ENCODE measurements at regions not wholly inside any gene's neighbourhood (a gene's known extent, or its start where the extent isn't known, plus 50 kb on each side); places are given as distances from the start of the nearest gene placed in this dataset.

- no peaks in the 10 kb centered on the region for H3K4me1 ChIP-seq (ENCODE audit: insufficient read depth, low read length)
- no peaks in the 10 kb centered on the region for H3K9me3 ChIP-seq (ENCODE audit: low read length)
- DNase-seq (ENCODE audit: low spot score) (no peak), ATAC-seq (no peak), FAIRE-seq (no peak)
- CTCF ChIA-PET (ENCODE audit: low intra/inter-chr PET ratio, low total read pairs), result no interaction called here
- TF ChIP-seq PLSCR1 (CRISPR knock-in tag; IDR thresholded peaks at IDR 0.05; ENCODE audit: borderline replicate concordance) (no peak), ZNF512B (CRISPR knock-in tag; IDR thresholded peaks at IDR 0.05; ENCODE audit: borderline replicate concordance) (no peak), ZFY (CRISPR knock-in tag; IDR thresholded peaks at IDR 0.05) (no peak), PRDM4 (CRISPR knock-in tag; IDR thresholded peaks at IDR 0.05; ENCODE audit: borderline replicate concordance) (no peak), ZNF18 (CRISPR knock-in tag; IDR thresholded peaks at IDR 0.05; ENCODE audit: insufficient replicate concordance) (no peak), ZNF7 (CRISPR knock-in tag; IDR thresholded peaks at IDR 0.05) (no peak), MXI1 (IDR thresholded peaks at IDR 0.05; ENCODE audit: borderline replicate concordance, low read depth, low read length) (no peak), KAT8 (CRISPR knock-in tag; IDR thresholded peaks at IDR 0.05) (no peak), FOXO4 (CRISPR knock-in tag; conservative IDR thresholded peaks at IDR 0.05) (no peak), SIN3B (IDR thresholded peaks at IDR 0.05; ENCODE audit: low read length) (no peak), DR1 (CRISPR knock-in tag; IDR thresholded peaks at IDR 0.05) (no peak), CSRNP1 (CRISPR knock-in tag; IDR thresholded peaks at IDR 0.05) (no peak), ZNF614 (CRISPR knock-in tag; IDR thresholded peaks at IDR 0.05; ENCODE audit: borderline replicate concordance) (no peak)
- H3K27ac ChIP-seq (ENCODE audit: extremely low read length, insufficient read depth, low read length), result no peak overlapping the region
- no peak overlapping the region for H3K9ac ChIP-seq (ENCODE audit: insufficient read depth, low read depth, low read length)
- WGBS (ENCODE audit: low lambda C conversion rate), result 0% methylated on average over 2 of the region's 2 CpGs
- H3K36me3 ChIP-seq (replicated peaks in 1 of 2; ENCODE audit: control insufficient read depth in 1 of 2, insufficient read depth in 2 of 2, low read length in 2 of 2), result no peaks in the 10 kb centered on the region
- H2AFZ ChIP-seq (ENCODE audit: low read length), result no peak overlapping the region
- no peak overlapping the region for H3K4me2 ChIP-seq (ENCODE audit: low read depth, low read length)
- POLR2A ChIA-PET, result no interaction called here
- intact Hi-C loops (cut with micrococcal nuclease; ENCODE audit: unreplicated experiment), result no loop called here
- no peaks in the 10 kb centered on the region for H3K79me2 ChIP-seq (ENCODE audit: insufficient read depth, low read length)
- H4K20me1 ChIP-seq (ENCODE audit: insufficient read depth, low read length), result no peaks in the 10 kb centered on the region
- BruUV-seq (replicated peaks), result no TSS peak
- H3K27me3 ChIP-seq (ENCODE audit: control insufficient read depth in 1 of 2, insufficient read depth in 2 of 2, low read length in 2 of 2), result no peaks in the 10 kb centered on the region
- no peak overlapping the region for H3K4me3 ChIP-seq (replicated peaks in 1 of 3; ENCODE audit: insufficient read depth in 1 of 3, low read depth in 2 of 3, low read length in 3 of 3)
- in situ Hi-C loops (cut with HindIII; ENCODE audit: extremely low pct_ligation_motif_present, low pct_unique_long_range_greater_than_20kb), result no loop called here
These were observed 214.8 kb upstream of the RPL34 start for GRCh38 chr4:108405586-108405985.
